Stomach (tissue), 4 donors: ENCODE measurements at regions not wholly inside any gene's neighbourhood (a gene's known extent, or its start where the extent isn't known, plus 50 kb on each side); places are given as distances from the start of the nearest gene placed in this dataset.

Source experiments
- EP300 ChIP-seq: sonication (generic); formaldehyde crosslinking; IDR thresholded peaks from one replicate; pipeline ENCODE4 v1.6.1; 2017; ENCODE audit warnings: antibody characterized with exemption
- POLR2A ChIP-seq, 4 donors: fragments of 450-650 bp; IDR thresholded peaks; one replicate each; pipeline ENCODE4 v1.6.1; 2016; ENCODE audit warnings: antibody characterized with exemption in 4 of 4, control low read depth in 2 of 4, mild to moderate bottlenecking in 1 of 4, moderate library complexity in 1 of 4
- POLR2AphosphoS5 ChIP-seq, 3 donors: sonication (generic); formaldehyde crosslinking; IDR thresholded peaks; one replicate each; pipeline ENCODE4 v1.6.1; 2016; ENCODE audit warnings: antibody characterized with exemption in 3 of 3
- TF ChIP-seq, protein P1 (sequence below), 7 experiments: fragments of 450-650 bp in 4 of 7; fragments of 200-600 bp in 3 of 7; sonication (generic) in 3 of 7; IDR thresholded peaks; one replicate each; pipeline ENCODE4 v1.5.1; 2016 to 2019; ENCODE audit warnings: antibody characterized with exemption in 7 of 7, control low read depth in 2 of 7, mild to moderate bottlenecking in 1 of 7

DNA sequence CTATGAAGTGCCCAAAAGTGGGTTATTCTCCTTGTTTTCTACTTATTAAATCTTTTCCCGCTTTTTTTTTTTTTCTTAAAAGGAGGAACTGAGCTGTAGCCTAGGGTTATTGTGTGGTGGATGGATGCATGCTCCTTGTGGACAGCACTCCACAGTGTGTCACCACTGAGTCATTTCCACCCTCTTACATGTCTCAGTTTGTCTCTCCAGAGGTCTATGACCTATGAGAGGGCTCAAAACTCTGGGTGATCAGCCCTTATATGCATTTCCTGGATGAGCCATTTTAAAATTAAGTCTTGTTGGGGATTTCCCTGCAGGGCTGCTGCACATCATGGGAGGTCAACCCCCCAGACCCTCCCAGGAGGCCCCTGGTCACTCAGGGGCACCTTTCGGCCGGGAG, 102.2 kb upstream of the MOCS2 start:
- TF ChIP-seq, protein P1, sequence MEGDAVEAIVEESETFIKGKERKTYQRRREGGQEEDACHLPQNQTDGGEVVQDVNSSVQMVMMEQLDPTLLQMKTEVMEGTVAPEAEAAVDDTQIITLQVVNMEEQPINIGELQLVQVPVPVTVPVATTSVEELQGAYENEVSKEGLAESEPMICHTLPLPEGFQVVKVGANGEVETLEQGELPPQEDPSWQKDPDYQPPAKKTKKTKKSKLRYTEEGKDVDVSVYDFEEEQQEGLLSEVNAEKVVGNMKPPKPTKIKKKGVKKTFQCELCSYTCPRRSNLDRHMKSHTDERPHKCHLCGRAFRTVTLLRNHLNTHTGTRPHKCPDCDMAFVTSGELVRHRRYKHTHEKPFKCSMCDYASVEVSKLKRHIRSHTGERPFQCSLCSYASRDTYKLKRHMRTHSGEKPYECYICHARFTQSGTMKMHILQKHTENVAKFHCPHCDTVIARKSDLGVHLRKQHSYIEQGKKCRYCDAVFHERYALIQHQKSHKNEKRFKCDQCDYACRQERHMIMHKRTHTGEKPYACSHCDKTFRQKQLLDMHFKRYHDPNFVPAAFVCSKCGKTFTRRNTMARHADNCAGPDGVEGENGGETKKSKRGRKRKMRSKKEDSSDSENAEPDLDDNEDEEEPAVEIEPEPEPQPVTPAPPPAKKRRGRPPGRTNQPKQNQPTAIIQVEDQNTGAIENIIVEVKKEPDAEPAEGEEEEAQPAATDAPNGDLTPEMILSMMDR (IDR thresholded peaks at IDR 0.05), result no peak
- TF ChIP-seq POLR2A (IDR thresholded peaks at IDR 0.05) (no peak), EP300 (no peak), POLR2AphosphoS5 (IDR thresholded peaks at IDR 0.05) (no peak)
